ENCODE measurements at regions not wholly inside any gene's neighbourhood (a gene's known extent, or its start where the extent isn't known, plus 50 kb on each side); places are given as distances from the start of the nearest gene placed in this dataset.

DNA sequence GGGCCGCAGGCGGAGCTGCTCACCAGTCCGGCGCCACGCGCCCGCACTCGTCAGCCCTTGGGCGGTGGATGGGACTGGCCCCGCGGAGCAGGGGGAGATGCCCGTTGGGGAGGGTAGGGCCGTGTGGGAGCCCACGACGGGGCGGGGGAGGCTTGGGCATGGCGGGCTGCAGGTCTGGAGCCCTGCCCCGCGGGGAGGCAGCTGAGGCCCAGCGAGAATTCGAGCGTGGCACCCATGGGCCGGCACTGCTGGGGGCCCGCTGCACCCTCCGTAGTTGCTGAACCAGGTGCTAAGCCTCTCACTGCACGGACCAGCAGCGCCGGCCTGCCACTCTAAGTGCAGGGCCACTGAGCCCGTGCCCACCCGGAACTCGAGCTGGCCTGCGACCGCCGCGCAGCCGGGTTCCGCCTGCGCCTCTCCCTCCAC is 182.4 kb upstream of the ERBB4 start:
- no peak for TF ChIP-seq JUND (IDR thresholded peaks at IDR 0.05)
- TF ChIP-seq IRF3 (IDR thresholded peaks at IDR 0.05; ENCODE audit: low read depth, low read length): no peak
- TF ChIP-seq RAD21 (IDR thresholded peaks at IDR 0.05; ENCODE audit: low read length): no peak
